ENCODE measurements at regions not wholly inside any gene's neighbourhood (a gene's known extent, or its start where the extent isn't known, plus 50 kb on each side); places are given as distances from the start of the nearest gene placed in this dataset.

DNA sequence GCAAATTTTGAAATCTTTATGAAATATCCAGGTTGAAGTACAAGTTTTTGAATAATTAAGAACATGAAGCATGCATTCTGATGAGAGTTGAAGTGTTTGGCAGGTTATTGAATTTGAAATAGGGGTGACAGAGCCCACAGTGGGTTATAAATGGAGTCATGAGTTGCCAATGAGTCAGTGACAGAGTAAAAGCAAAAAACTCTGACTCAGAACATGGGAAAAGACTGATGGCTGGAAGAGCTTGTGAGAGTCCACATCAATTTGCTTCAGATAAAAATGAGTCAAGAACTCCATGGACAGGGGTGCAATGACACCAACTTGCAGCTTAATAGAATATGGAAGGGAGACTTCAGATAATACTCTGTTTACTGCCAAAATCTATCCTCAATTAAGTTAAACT is 105.3 kb downstream of the SLC6A15 start:
- Mint-ChIP-seq H3K27me3 (no peaks in the 10 kb centered on the region), H3K9me3 (no peaks in the 10 kb centered on the region), H3K4me1 (no peaks in the 10 kb centered on the region), H3K36me3 (ENCODE audit: low read depth) (no peaks in the 10 kb centered on the region), H3K27ac (no peak overlapping the region), H3K4me3 (no peak overlapping the region)
- intact Hi-C loops (cut with micrococcal nuclease), result no loop called here
- no peak for ATAC-seq (ENCODE audit: low read depth)
- no peak for TF ChIP-seq CTCF (IDR thresholded peaks at IDR 0.05)
- POLR2A ChIA-PET, result no interaction called here
- CTCF ChIA-PET, result no interaction called here
- no peak for DNase-seq

GRCh38 chr12:84805474-84805858 is 107.1 kb downstream of the SLC6A15 start:
- Mint-ChIP-seq H3K4me3 (no peak overlapping the region), H3K4me1 (no peaks in the 10 kb centered on the region), H3K27ac (no peak overlapping the region), H3K36me3 (ENCODE audit: low read depth) (no peaks in the 10 kb centered on the region), H3K27me3 (no peaks in the 10 kb centered on the region), H3K9me3 (no peaks in the 10 kb centered on the region)
- ChIA-PET POLR2A (no interaction called here), CTCF (no interaction called here)
- TF ChIP-seq CTCF (IDR thresholded peaks at IDR 0.05), result no peak
- no peak for DNase-seq
- no peak for ATAC-seq (ENCODE audit: low read depth)
- intact Hi-C loops (cut with micrococcal nuclease), result no loop called here

GRCh38 chr12:84804691-84805473 is 107.7 kb downstream of the SLC6A15 start:
- ChIA-PET CTCF (no interaction called here), POLR2A (no interaction called here)
- no peak for TF ChIP-seq CTCF (IDR thresholded peaks at IDR 0.05)
- Mint-ChIP-seq H3K4me1 (no peaks in the 10 kb centered on the region), H3K36me3 (ENCODE audit: low read depth) (no peaks in the 10 kb centered on the region), H3K27me3 (no peaks in the 10 kb centered on the region), H3K4me3 (no peak overlapping the region), H3K27ac (no peak overlapping the region), H3K9me3 (no peaks in the 10 kb centered on the region)
- no peak for DNase-seq
- no peak for ATAC-seq (ENCODE audit: low read depth)
- intact Hi-C loops (cut with micrococcal nuclease), result no loop called here

DNA sequence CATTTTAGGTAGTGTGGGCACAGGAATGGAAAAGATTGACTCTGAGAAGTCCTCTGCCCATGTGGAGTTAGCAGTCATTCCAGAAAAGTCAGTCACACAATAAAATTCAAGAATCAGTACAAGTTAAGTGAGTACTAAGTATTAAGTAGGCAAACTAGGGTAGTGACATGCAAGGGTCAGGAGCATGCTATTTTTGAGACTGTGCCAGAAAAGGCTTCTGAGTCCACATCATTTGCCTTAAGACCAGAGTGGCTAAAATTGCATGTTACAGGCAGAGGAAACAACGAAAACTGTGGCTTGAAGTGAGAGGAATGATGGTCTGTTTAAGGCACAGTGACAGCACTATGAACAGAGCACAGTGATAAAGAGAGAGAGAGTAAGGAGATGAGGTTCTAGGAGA is 108.9 kb downstream of the SLC6A15 start:
- CTCF ChIA-PET, result no interaction called here
- no peak overlapping the region for H3K4me3 Mint-ChIP-seq
- POLR2A ChIA-PET, result no interaction called here
- ATAC-seq (ENCODE audit: low read depth) (no peak), DNase-seq (no peak)
- no peak overlapping the region for H3K27ac Mint-ChIP-seq
- no peaks in the 10 kb centered on the region for H3K27me3 Mint-ChIP-seq
- no peaks in the 10 kb centered on the region for H3K36me3 Mint-ChIP-seq (ENCODE audit: low read depth)
- no peaks in the 10 kb centered on the region for H3K9me3 Mint-ChIP-seq
- no peak for TF ChIP-seq CTCF (IDR thresholded peaks at IDR 0.05)
- H3K4me1 Mint-ChIP-seq, result no peaks in the 10 kb centered on the region
- intact Hi-C loops (cut with micrococcal nuclease), result no loop called here

DNA sequence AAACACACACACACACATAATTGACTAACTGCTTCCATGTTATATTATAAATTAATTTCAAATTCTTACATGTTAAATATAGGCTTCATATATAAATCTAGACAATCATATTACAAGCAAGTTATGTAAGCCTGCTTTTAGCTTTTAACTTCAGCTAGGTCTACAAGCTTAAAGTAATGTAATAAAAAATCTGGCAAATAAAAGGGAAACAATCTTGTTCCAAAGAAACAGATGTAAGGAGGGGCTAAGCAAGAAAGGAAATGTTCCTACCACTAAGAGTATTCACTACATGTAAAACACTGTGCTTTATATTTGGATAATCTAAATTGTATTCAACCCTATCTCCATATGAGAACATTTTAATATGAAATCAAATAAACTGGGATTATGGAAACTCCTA is 110.4 kb downstream of the SLC6A15 start:
- intact Hi-C loops (cut with micrococcal nuclease), result no loop called here
- ChIA-PET CTCF (no interaction called here), POLR2A (no interaction called here)
- ATAC-seq (ENCODE audit: low read depth) (no peak), DNase-seq (no peak)
- Mint-ChIP-seq H3K4me1 (no peaks in the 10 kb centered on the region), H3K36me3 (ENCODE audit: low read depth) (no peaks in the 10 kb centered on the region), H3K4me3 (no peak overlapping the region), H3K27me3 (no peaks in the 10 kb centered on the region), H3K27ac (no peak overlapping the region), H3K9me3 (no peaks in the 10 kb centered on the region)
- no peak for TF ChIP-seq CTCF (IDR thresholded peaks at IDR 0.05)

Measured in activated B cell treated with CpG ODN at 0.5 μM for 24 hours (primary cell).